Lower leg skin (tissue), 3 donors: ENCODE measurements at regions not wholly inside any gene's neighbourhood (a gene's known extent, or its start where the extent isn't known, plus 50 kb on each side); places are given as distances from the start of the nearest gene placed in this dataset.

Experiments
- CTCF ChIP-seq, 3 donors: fragments of 450-650 bp; IDR thresholded peaks; one replicate each; pipeline ENCODE4 v1.5.1; 2016; ENCODE audit warnings: antibody characterized with exemption in 3 of 3, mild to moderate bottlenecking in 3 of 3, moderate library complexity in 2 of 3
- POLR2A ChIP-seq, 2 donors: fragments of 450-650 bp; IDR thresholded peaks; one replicate each; pipeline ENCODE4 v1.6.1; 2016 to 2017; ENCODE audit warnings: antibody characterized with exemption in 2 of 2, mild to moderate bottlenecking in 1 of 2, moderate library complexity in 1 of 2

DNA sequence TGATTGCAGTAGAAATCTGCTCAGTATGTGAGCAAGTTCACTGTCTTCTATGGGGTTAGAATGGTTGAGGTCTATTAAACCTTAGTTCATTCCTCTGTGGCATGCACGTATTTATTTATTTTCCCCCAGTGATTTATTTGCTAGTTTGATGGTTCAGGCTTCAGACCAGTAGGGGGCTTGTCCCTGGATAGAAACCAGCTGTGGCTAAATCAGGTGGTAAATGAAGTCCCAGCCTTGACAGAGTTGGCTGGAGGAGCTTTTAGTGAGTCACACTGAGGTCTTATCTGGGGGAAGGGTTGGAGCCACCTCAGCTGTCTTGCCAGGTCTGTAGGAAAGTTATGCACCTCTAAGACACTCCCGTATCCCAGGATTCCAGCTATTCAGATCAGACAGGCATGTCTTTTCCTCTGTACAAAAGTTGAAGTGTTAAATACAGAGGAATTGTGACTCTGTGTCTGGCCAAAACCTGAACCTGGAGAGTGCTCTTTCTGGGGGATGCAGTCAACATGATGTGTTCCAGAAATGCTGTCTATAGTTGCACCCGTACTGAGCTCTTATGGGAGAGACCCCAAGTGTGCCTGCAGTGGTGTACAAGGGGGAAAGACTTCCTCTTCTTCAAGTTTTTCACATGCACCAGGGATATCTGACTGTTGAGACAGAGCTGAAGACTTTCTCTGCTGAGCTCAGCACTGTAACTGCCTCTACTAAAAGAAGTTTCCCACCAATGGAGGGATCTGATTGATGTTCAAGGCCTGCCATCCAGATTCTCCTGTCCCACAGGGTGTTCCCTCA is 1322.1 kb downstream of the TMEM121 start:
- TF ChIP-seq CTCF (IDR thresholded peaks at IDR 0.05): no peak
- no peak for TF ChIP-seq POLR2A (IDR thresholded peaks at IDR 0.05)
